ENCODE measurements at regions not wholly inside any gene's neighbourhood (a gene's known extent, or its start where the extent isn't known, plus 50 kb on each side); places are given as distances from the start of the nearest gene placed in this dataset.

- TF ChIP-seq, protein P1, sequence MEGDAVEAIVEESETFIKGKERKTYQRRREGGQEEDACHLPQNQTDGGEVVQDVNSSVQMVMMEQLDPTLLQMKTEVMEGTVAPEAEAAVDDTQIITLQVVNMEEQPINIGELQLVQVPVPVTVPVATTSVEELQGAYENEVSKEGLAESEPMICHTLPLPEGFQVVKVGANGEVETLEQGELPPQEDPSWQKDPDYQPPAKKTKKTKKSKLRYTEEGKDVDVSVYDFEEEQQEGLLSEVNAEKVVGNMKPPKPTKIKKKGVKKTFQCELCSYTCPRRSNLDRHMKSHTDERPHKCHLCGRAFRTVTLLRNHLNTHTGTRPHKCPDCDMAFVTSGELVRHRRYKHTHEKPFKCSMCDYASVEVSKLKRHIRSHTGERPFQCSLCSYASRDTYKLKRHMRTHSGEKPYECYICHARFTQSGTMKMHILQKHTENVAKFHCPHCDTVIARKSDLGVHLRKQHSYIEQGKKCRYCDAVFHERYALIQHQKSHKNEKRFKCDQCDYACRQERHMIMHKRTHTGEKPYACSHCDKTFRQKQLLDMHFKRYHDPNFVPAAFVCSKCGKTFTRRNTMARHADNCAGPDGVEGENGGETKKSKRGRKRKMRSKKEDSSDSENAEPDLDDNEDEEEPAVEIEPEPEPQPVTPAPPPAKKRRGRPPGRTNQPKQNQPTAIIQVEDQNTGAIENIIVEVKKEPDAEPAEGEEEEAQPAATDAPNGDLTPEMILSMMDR (IDR thresholded peaks at IDR 0.05), result no peak
- no peak for TF ChIP-seq POLR2AphosphoS5 (IDR thresholded peaks at IDR 0.05)
- TF ChIP-seq POLR2A (IDR thresholded peaks at IDR 0.05), result no peak
These were observed 345.1 kb upstream of the SMIM31 start for GRCh38 chr4:164408831-164409230.

Data from suprapubic skin (tissue), 4 donors.